HG03520 (cell line): ENCODE measurements at regions not wholly inside any gene's neighbourhood (a gene's known extent, or its start where the extent isn't known, plus 50 kb on each side); places are given as distances from the start of the nearest gene placed in this dataset.

Experiments used
- ATAC-seq: cut with Tn5 transposase; IDR thresholded peaks from one replicate; pipeline ENCODE4 v1.9.1; 2021; ENCODE audit warnings: mild to moderate bottlenecking, moderate library complexity; ENCODE audit not compliant: unreplicated experiment

- ATAC-seq, result no peak
These were observed 121.8 kb upstream of the ERRFI1 start for GRCh38 chr1:8147956-8148355.

- ATAC-seq, result no peak
These were observed 120.2 kb upstream of the ERRFI1 start for GRCh38 chr1:8146257-8146855.

GRCh38 chr1:8145545-8146202, 119.6 kb upstream of the ERRFI1 start:
- ATAC-seq, result no peak

DNA sequence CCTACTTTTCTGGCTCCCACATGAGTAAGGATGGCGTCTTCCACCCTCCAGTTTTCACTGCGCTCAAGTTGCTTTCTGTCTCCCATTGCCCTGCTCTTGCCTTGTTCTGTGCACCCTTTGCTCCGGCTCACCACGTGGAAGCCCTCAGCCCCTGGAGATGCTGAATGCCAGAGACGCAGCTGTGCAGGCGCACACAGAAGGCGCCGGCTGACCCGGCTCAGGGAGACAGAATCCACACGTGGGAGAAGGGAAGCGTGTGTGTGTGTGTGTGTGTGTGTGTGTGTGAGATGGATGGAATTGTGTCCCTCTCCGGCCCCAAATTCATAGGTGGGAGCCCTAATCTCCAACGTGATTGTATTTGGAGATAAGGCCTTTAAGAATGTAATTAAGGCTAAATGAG, 118.2 kb upstream of the ERRFI1 start:
- no peak for ATAC-seq

- no peak for ATAC-seq
These were observed 117.0 kb upstream of the ERRFI1 start for GRCh38 chr1:8142955-8143629.

- ATAC-seq, result no peak
These were observed 113.8 kb upstream of the ERRFI1 start for GRCh38 chr1:8139941-8140340.

DNA sequence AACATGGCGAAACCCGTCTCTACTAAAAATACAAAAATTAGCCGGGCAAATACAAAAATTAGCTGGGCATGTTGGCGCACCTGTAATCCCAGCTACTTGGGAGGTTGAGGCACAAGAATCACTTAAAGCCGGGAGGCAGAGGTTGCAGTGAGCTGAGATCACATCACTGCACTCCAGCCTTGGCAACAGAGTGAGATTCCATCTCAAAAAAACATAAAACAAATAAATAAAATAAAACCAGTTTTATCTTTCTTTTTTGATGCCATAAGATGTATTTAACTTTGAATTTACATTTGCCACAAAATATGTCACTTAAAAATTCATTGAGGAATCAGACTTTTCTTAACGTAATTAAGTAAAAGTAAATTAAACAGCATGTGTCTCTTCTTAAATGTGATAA, 113.3 kb upstream of the ERRFI1 start:
- ATAC-seq, result no peak

DNA sequence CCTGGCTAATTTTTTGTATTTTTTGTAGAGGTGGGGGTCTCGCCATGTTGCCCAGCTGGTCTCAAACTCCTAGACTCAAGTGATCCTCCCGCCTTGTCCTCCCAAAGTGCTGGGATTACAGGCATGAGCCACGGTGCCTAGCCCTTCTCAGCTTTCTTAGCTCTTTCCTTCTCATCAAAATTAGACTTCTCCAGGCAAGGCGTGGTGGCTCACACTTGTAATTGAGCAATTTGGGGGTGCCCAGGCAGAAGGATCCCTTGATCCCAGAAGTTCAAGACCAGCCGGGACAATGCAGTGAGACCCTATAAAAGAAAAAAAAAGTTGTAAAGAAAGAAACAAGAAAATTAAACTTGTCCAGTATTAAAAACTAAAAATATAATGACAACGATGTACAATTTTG, 112.6 kb upstream of the ERRFI1 start:
- no peak for ATAC-seq

DNA sequence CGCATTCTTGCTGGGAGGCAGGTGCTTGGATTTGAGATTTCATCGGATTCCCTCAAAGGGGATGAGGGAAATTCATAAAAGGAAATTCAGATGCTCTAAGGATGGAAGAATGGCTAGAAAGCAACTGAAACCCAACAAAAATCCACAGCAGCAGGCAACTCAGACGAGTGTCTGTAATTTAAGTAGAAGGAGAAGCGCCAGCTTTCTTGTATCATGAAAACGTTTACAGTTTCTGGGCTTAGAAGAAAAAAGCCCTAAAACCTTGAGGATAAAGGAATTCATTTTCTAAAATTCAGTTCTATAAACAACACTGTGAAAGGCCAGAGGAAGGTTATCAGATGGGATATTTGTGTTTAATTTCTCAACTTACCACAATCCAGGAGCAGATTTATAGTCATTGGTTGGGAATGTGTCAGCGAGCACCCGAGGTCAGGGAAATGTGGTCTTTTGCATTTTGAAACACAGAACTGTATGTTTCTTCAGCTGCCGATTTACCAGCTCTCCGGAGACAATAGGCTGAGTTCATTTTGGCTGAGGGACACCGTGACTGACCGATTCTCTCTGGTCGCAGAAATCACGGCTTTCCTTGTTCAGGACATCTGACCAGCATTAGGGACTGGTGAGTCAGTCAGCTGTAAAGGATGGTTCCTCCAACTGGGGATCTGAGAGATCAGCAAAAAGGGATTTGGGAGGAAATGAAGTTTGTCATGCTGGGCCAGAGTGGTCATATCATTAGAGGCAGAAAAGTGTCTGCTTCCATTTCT, 111.6 kb upstream of the ERRFI1 start:
- no peak for ATAC-seq

DNA sequence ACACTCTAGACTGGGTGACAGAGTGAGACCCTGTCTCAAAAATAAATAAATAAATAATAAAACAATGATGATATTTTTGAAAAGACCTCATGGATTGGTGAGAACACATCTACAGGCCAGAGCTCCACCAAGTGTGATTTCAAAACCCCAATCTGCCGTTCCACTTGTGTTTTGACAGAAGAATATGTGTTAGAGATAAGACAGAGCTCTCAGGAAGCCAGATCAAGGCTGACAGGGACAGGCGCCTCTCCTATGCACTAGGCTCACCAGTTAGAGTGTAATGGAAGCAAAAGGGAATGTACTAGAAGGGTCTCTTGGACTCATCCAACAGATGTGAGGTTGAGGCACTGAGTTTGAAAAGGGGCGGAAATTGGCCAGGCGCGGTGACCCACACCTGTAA, 110.7 kb upstream of the ERRFI1 start:
- no peak for ATAC-seq

GRCh38 chr1:8135250-8135649, 109.1 kb upstream of the ERRFI1 start:
- ATAC-seq, result no peak

DNA sequence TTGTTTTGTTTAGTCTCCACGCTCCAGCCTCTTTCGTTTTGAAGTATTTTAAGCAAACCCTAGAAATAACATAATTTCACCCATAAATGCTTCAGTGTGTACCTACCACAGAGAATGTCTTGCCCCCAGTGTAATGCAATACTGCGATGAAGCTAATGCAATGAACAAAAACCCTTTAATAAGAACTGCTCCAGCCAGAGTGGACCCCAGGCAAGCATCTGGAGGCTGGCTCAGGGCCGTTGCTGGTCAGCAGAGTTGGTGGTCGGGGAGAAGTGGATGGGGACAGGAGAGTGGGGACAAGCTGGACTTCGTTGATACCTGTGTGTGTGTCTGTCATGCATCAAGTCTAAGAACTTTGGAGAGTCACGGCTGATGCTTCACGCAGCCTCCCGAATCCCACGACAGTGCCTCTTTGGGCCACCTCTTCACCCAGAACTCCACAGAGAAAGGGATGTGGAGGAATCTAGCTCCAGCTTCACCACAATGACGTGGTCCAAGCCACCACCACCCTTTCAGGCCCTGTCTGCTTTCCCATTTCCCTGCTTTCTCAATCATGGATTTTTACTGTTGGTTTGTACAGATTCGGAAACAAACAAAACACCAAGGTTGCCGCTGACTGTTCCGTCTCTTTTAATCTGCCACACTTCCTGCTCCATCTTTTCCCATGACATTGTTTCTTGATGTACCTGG, 108.6 kb upstream of the ERRFI1 start:
- ATAC-seq, result no peak

DNA sequence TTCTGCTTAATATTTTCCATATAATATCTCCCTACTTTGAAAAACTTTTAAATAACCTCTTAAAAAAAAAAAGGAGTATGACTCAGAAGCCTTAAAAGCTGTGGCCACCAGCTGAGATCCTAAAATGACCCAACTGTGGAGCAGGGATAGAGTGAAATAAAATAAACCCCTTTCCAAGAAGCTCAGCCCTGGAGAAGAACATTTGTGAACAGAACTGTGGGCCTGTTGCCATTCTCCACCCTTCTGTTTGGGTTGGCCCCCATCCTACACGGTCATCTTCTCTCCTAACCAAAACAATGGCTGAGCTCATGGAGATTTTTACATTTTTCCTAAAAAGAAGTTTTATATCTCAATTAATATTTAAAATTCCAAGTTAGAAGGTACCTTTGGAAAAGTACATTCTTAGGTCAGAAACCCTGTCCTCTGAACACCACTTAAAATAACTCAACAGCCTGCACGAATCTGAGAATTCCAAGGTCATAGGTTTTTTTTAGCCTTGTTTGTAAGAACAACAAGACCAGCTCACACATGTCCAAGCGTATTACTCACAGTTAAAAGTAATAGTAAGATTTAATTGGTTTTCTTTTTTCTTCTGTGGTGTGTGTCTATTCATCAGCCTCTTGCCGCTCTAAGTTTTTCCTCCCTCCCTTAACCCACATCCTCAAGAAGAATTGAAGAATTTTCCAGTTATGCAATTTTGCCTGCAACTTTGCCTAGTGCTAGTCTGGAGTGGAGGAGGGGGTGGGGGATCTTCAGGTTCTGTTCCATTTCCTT, 107.7 kb upstream of the ERRFI1 start:
- no peak for ATAC-seq

DNA sequence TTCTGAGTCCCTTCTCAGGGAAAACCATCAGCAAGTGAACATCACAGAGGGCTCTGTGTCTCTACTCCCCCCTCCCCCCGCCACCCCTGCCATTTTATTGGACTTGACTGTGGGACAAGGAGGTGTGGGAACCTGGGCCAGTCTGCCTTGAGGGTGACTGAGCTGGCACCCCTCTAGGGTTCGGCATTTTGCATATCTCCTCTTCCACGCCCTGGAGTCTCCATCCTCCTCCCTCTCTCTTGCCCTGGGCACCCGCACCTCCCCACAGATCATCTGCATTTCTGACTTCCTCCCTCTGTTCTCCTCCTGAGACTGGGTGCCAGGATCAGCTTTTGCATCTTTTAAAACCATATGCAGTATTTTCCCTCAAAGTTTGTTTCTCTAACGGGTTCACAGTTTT, 107.1 kb upstream of the ERRFI1 start:
- ATAC-seq, result no peak

DNA sequence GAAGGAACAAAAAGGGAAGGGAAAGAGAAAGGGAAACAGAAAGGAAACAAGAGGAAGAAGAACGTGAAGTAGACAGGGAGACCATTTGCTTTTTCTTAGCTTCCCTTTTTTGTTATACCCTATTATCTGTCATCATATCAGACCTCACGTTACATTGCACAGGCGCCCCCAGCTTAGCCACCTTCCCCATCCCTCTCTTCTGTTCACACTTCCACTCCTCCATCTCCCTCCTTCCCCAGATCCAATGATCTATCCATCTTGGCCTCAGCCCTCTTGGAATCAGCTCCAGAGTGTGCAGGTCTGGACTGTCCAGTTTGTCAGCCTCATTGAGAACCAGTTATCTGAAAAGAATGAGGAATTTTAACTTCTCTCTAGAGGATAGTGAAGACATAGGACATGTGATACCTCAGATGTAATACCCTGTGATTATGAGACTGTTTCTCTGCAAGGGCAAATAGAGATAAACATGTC, 101.1 kb upstream of the ERRFI1 start:
- no peak for ATAC-seq

GRCh38 chr1:8122477-8123407, 96.6 kb upstream of the ERRFI1 start:
- ATAC-seq, result no peak

- no peak for ATAC-seq
These were observed 96.0 kb upstream of the ERRFI1 start for GRCh38 chr1:8122160-8122476.

- ATAC-seq, result no peak
These were observed 95.4 kb upstream of the ERRFI1 start for GRCh38 chr1:8121261-8122159.
